ENCODE measurements at regions not wholly inside any gene's neighbourhood (a gene's known extent, or its start where the extent isn't known, plus 50 kb on each side); places are given as distances from the start of the nearest gene placed in this dataset.

- CTCF ChIA-PET, result no interaction called here
- no peak overlapping the region for H3K9ac ChIP-seq (ENCODE audit: low read length)
Measured at GRCh38 chr1:60679524-60680375, 402.6 kb upstream of the NFIA start.

More at GRCh38 chr1:60679524-60680375, 402.6 kb upstream of the NFIA start:
- ChIA-PET POLR2A (no interaction called here), RAD21 (ENCODE audit: low non-redundant PET in 1 of 2, low total read pairs in 2 of 2, uncharacterized antibody in 2 of 2, unreplicated experiment in 2 of 2) (no interaction called here)
- ATAC-seq (no peak), DNase-seq (ENCODE audit: low read depth, low spot score) (no peak)
- intact Hi-C loops (cut with micrococcal nuclease), result no loop called here
- Histone ChIP-seq H3K9me2 (ENCODE audit: insufficient read depth) (no peaks in the 10 kb centered on the region), H4K20me1 (ENCODE audit: insufficient read depth) (no peaks in the 10 kb centered on the region), H3K27me3 (ENCODE audit: insufficient read depth, low read length) (peaks cover 5% of the 10 kb centered on the region; the same call in 1 of the 2 replicates), H3K79me2 (ENCODE audit: insufficient read depth, low read length) (no peaks in the 10 kb centered on the region), H3K4me2 (ENCODE audit: low read length) (no peak overlapping the region), H3K9me3 (ENCODE audit: control insufficient read depth in 1 of 2, insufficient read depth in 1 of 2, low read depth in 1 of 2, low read length in 2 of 2) (no peaks in the 10 kb centered on the region), H3K36me3 (ENCODE audit: control insufficient read depth in 1 of 2, insufficient read depth in 2 of 2, low read length in 2 of 2) (no peaks in the 10 kb centered on the region), H3K4me3 (replicated peaks in 1 of 2; ENCODE audit: low read depth in 1 of 2, low read length in 2 of 2) (no peak overlapping the region), H3K27ac (ENCODE audit: low read depth, low read length) (no peak overlapping the region), H2AFZ (ENCODE audit: low read depth, low read length, poor library complexity, severe bottlenecking) (no peak overlapping the region), H3K4me1 (ENCODE audit: control insufficient read depth in 1 of 2, insufficient read depth in 2 of 2, low read length in 2 of 2) (no peaks in the 10 kb centered on the region)
- TF ChIP-seq SRF (IDR thresholded peaks at IDR 0.05; ENCODE audit: low read depth), result no peak
- TF ChIP-seq POLR2A (IDR thresholded peaks at IDR 0.05; ENCODE audit: borderline replicate concordance, extremely low read depth, insufficient read depth, insufficient read length), result no peak
- no peak for TF ChIP-seq EZH2 (IDR thresholded peaks at IDR 0.05)
- no peak for TF ChIP-seq ELF1 (IDR thresholded peaks at IDR 0.05; ENCODE audit: borderline replicate concordance, low read depth)
- TF ChIP-seq, protein P1, sequence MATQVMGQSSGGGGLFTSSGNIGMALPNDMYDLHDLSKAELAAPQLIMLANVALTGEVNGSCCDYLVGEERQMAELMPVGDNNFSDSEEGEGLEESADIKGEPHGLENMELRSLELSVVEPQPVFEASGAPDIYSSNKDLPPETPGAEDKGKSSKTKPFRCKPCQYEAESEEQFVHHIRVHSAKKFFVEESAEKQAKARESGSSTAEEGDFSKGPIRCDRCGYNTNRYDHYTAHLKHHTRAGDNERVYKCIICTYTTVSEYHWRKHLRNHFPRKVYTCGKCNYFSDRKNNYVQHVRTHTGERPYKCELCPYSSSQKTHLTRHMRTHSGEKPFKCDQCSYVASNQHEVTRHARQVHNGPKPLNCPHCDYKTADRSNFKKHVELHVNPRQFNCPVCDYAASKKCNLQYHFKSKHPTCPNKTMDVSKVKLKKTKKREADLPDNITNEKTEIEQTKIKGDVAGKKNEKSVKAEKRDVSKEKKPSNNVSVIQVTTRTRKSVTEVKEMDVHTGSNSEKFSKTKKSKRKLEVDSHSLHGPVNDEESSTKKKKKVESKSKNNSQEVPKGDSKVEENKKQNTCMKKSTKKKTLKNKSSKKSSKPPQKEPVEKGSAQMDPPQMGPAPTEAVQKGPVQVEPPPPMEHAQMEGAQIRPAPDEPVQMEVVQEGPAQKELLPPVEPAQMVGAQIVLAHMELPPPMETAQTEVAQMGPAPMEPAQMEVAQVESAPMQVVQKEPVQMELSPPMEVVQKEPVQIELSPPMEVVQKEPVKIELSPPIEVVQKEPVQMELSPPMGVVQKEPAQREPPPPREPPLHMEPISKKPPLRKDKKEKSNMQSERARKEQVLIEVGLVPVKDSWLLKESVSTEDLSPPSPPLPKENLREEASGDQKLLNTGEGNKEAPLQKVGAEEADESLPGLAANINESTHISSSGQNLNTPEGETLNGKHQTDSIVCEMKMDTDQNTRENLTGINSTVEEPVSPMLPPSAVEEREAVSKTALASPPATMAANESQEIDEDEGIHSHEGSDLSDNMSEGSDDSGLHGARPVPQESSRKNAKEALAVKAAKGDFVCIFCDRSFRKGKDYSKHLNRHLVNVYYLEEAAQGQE (IDR thresholded peaks at IDR 0.05; ENCODE audit: low read depth), result no peak
- no peak for TF ChIP-seq ZFX (IDR thresholded peaks at IDR 0.05)
- TF ChIP-seq SP1 (IDR thresholded peaks at IDR 0.05; ENCODE audit: low read depth), result no peak
- TF ChIP-seq ZNF274 (IDR thresholded peaks at IDR 0.05; ENCODE audit: low read depth, low read length), result no peak
- TF ChIP-seq FOSL1 (IDR thresholded peaks at IDR 0.05; ENCODE audit: low read depth), result no peak
- TF ChIP-seq, protein P2, sequence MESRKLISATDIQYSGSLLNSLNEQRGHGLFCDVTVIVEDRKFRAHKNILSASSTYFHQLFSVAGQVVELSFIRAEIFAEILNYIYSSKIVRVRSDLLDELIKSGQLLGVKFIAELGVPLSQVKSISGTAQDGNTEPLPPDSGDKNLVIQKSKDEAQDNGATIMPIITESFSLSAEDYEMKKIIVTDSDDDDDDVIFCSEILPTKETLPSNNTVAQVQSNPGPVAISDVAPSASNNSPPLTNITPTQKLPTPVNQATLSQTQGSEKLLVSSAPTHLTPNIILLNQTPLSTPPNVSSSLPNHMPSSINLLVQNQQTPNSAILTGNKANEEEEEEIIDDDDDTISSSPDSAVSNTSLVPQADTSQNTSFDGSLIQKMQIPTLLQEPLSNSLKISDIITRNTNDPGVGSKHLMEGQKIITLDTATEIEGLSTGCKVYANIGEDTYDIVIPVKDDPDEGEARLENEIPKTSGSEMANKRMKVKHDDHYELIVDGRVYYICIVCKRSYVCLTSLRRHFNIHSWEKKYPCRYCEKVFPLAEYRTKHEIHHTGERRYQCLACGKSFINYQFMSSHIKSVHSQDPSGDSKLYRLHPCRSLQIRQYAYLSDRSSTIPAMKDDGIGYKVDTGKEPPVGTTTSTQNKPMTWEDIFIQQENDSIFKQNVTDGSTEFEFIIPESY (IDR thresholded peaks at IDR 0.05; ENCODE audit: extremely low read depth, insufficient replicate concordance, low read length), result no peak
- TF ChIP-seq, protein P3, sequence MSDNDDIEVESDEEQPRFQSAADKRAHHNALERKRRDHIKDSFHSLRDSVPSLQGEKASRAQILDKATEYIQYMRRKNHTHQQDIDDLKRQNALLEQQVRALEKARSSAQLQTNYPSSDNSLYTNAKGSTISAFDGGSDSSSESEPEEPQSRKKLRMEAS (IDR thresholded peaks at IDR 0.05), result no peak
- TF ChIP-seq CTCF (IDR thresholded peaks at IDR 0.05 in 2 of 3, conservative IDR thresholded peaks at IDR 0.05 in 1 of 3; ENCODE audit: borderline replicate concordance in 1 of 3, insufficient read depth in 1 of 3, low read depth in 2 of 3, low read length in 2 of 3), result no peak
- TF ChIP-seq POLR2AphosphoS5 (IDR thresholded peaks at IDR 0.05; ENCODE audit: low read depth, low read length), result no peak
- TF ChIP-seq EZH2phosphoT487 (IDR thresholded peaks at IDR 0.05; ENCODE audit: borderline replicate concordance), result no peak
- no peak for TF ChIP-seq YY1 (IDR thresholded peaks at IDR 0.05; ENCODE audit: extremely low read depth, insufficient replicate concordance, low read depth, low read length)
- no peak for TF ChIP-seq TCF7L2 (IDR thresholded peaks at IDR 0.05; ENCODE audit: borderline replicate concordance, extremely low read depth, insufficient read depth, insufficient read length)
- TF ChIP-seq, protein P4, sequence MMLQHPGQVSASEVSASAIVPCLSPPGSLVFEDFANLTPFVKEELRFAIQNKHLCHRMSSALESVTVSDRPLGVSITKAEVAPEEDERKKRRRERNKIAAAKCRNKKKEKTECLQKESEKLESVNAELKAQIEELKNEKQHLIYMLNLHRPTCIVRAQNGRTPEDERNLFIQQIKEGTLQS (IDR thresholded peaks at IDR 0.05), result no peak
- no peak for TF ChIP-seq RAD21 (IDR thresholded peaks at IDR 0.05; ENCODE audit: low read depth)
- TF ChIP-seq SIN3A (IDR thresholded peaks at IDR 0.05; ENCODE audit: low read depth), result no peak
- no TSS peak for BruUV-seq (replicated peaks)

Measured in HCT116 (cell line).